Osteoblast (primary cell): ENCODE measurements at regions not wholly inside any gene's neighbourhood (a gene's known extent, or its start where the extent isn't known, plus 50 kb on each side); places are given as distances from the start of the nearest gene placed in this dataset. TPM values are rescaled to one million over a fixed set of nuclear protein-coding genes. Genes with fewer than 3 reads are reported as not detected.

Experiments
- DNase-seq: peaks from one replicate; pipeline ENCODE4 v3.0.0; 2011; ENCODE audit warnings: low spot score, mixed read lengths; ENCODE audit not compliant: insufficient read length; ENCODE audit errors: missing footprints
- H2AFZ ChIP-seq: 2 replicates; pipeline ENCODE4 v1.6.0; 2011; ENCODE audit warnings: mild to moderate bottlenecking, low read length
- H3K27ac ChIP-seq: 2 replicates; pipeline ENCODE4 v1.5.1; 2011; ENCODE audit warnings: mild to moderate bottlenecking, low read depth, low read length, moderate library complexity
- H3K27me3 ChIP-seq: 2 replicates; pipeline ENCODE4 v1.6.0; 2012; ENCODE audit warnings: mild to moderate bottlenecking, control low read depth, inconsistent platforms, low read length, moderate library complexity; ENCODE audit not compliant: insufficient read depth
- H3K36me3 ChIP-seq: 2 replicates; pipeline ENCODE4 v1.5.1; 2011; ENCODE audit warnings: mild to moderate bottlenecking, low read length, control low read depth, moderate library complexity; ENCODE audit not compliant: insufficient read depth
- H3K4me1 ChIP-seq: 2 replicates; pipeline ENCODE4 v1.5.1; 2011; ENCODE audit warnings: mild to moderate bottlenecking, low read length, control low read depth, moderate library complexity; ENCODE audit not compliant: insufficient read depth
- H3K4me2 ChIP-seq: 2 replicates; pipeline ENCODE4 v1.6.0; 2011; ENCODE audit warnings: mild to moderate bottlenecking, low read length; ENCODE audit not compliant: insufficient read depth
- H3K4me3 ChIP-seq: fragments of 200-600 bp; sonication (generic); 3 replicates; pipeline ENCODE4 v1.5.1; 2012; ENCODE audit warnings: mild to moderate bottlenecking, low read length, inconsistent platforms; ENCODE audit not compliant: insufficient read depth
- H3K79me2 ChIP-seq: 2 replicates; pipeline ENCODE4 v1.6.0; 2012; ENCODE audit warnings: mild to moderate bottlenecking, low read length, control low read depth, inconsistent platforms; ENCODE audit not compliant: insufficient read depth
- H3K9me3 ChIP-seq: 2 replicates; pipeline ENCODE4 v1.5.1; 2011; ENCODE audit warnings: low read depth, low read length, control low read depth
- H4K20me1 ChIP-seq: 2 replicates; pipeline ENCODE4 v1.6.0; 2012; ENCODE audit warnings: mild to moderate bottlenecking, low read length, control low read depth; ENCODE audit not compliant: insufficient read depth
- CTCF ChIP-seq: IDR thresholded peaks from 2 replicates; pipeline ENCODE4 v1.5.1; 2011; ENCODE audit warnings: mild to moderate bottlenecking, low read depth, low read length, moderate library complexity; ENCODE audit errors: extremely low read depth
- small RNA-seq: library from RNA; depleted of rRNA; stranded (forward); fragments of <200 nt; gene quantifications from one replicate; pipeline ENCODE3, GENCODE V24; 2012

DNA sequence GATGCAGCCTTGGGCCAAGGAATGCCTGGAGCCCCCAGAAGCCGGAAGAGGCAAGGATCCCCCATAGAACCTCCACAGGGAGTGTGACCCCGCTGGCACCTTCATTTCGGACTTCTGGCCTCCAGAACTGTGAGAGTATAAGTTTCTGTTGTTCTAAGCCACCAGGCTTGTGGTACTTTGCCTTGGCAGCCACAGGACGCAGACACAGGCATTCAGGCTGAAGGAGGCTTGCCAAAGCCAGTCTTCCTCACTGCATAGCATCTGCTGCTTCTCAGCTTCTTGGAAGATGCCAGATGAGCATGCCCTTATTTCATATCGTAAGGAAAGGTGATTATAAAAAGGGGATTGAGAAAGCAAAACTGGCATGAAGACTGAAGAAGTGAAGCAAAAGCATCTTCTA is 61.1 kb upstream of the TAS2R1 start:
- no peak for TF ChIP-seq CTCF
- no peak overlapping the region for H3K4me2 ChIP-seq
- H3K4me3 ChIP-seq: no peak overlapping the region
- H3K4me1 ChIP-seq: no peaks in the 10 kb centered on the region
- H4K20me1 ChIP-seq: no peaks in the 10 kb centered on the region
- no peak for DNase-seq
- H3K79me2 ChIP-seq: no peaks in the 10 kb centered on the region
- H3K9me3 ChIP-seq: no peaks in the 10 kb centered on the region
- no peaks in the 10 kb centered on the region for H3K27me3 ChIP-seq
- H3K36me3 ChIP-seq: no peaks in the 10 kb centered on the region
- no peak overlapping the region for H3K27ac ChIP-seq
- no peak overlapping the region for H2AFZ ChIP-seq

GRCh38 chr5:9690751-9691150 is 60.6 kb upstream of the TAS2R1 start:
- H3K9me3 ChIP-seq: no peaks in the 10 kb centered on the region
- no peaks in the 10 kb centered on the region for H3K36me3 ChIP-seq
- DNase-seq: no peak
- no peak for TF ChIP-seq CTCF
- H3K4me1 ChIP-seq: no peaks in the 10 kb centered on the region
- H3K4me2 ChIP-seq: no peak overlapping the region
- H3K79me2 ChIP-seq: no peaks in the 10 kb centered on the region
- no peak overlapping the region for H3K4me3 ChIP-seq
- no peaks in the 10 kb centered on the region for H3K27me3 ChIP-seq
- no peaks in the 10 kb centered on the region for H4K20me1 ChIP-seq
- no peak overlapping the region for H2AFZ ChIP-seq
- H3K27ac ChIP-seq: no peak overlapping the region

GRCh38 chr5:9686216-9686615 is 56.1 kb upstream of the TAS2R1 start:
- Histone ChIP-seq H3K4me3 (no peak overlapping the region), H3K27me3 (no peaks in the 10 kb centered on the region), H3K36me3 (no peaks in the 10 kb centered on the region), H3K4me2 (peak overlapping the region; percentile 26), H4K20me1 (no peaks in the 10 kb centered on the region), H3K4me1 (no peaks in the 10 kb centered on the region), H3K79me2 (no peaks in the 10 kb centered on the region), H3K27ac (peak overlapping the region; percentile 59), H2AFZ (peak overlapping the region; percentile 47), H3K9me3 (no peaks in the 10 kb centered on the region)
- TF ChIP-seq CTCF: no peak
- DNase-seq: peak; percentile 70

DNA sequence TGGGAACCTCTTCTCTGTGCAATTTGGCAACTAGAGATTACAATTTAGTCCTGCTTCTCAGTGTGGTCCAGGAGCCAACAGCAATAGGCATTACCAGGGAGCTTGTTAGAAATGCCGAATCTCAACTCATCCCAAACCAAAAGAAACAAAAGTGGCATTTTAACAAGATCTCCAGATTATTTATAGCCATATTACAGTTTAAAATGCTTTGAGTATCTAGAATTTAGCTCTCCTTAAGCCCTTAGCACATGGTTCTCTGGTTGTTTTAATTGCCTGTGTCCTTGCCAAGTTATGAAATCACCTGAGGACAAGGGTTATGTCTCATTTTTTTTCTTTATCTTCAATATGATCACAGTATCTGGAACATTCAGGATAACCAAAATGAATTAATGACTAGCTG is 51.6 kb upstream of the TAS2R1 start:
- Histone ChIP-seq H4K20me1 (no peaks in the 10 kb centered on the region), H3K36me3 (no peaks in the 10 kb centered on the region), H3K4me1 (no peaks in the 10 kb centered on the region), H2AFZ (no peak overlapping the region), H3K9me3 (no peaks in the 10 kb centered on the region), H3K79me2 (no peaks in the 10 kb centered on the region), H3K27me3 (no peaks in the 10 kb centered on the region), H3K27ac (no peak overlapping the region), H3K4me3 (no peak overlapping the region), H3K4me2 (no peak overlapping the region)
- TF ChIP-seq CTCF: no peak
- DNase-seq: no peak

Small RNA genes lying in the stretch of these regions (small RNA-seq; reads per million reads assigned to genes)
- gene AC034229.5: not detected
- not detected for gene AC034229.6
- not detected for gene AC091905.3
- gene AC091905.4: not detected
- gene RNA5SP177: not detected
